ENCODE measurements at regions not wholly inside any gene's neighbourhood (a gene's known extent, or its start where the extent isn't known, plus 50 kb on each side); places are given as distances from the start of the nearest gene placed in this dataset.
"Not testable (repeated sequence)": the region's sequence is repeated elsewhere in the genome, so short reads cannot be mapped to it uniquely, and the experiment has no call there.

GRCh38 chr7:80298201-80298600 is 163.6 kb downstream of the GNAI1 start:
- DNase-seq (ENCODE audit: low read depth in 3 of 3, low spot score in 2 of 3) = no peak

GRCh38 chr7:80294346-80294745 is 159.7 kb downstream of the GNAI1 start:
- no peak for DNase-seq (ENCODE audit: low read depth in 3 of 3, low spot score in 2 of 3)

GRCh38 chr7:80292634-80293033 is 158.0 kb downstream of the GNAI1 start:
- not testable (repeated sequence) for DNase-seq (ENCODE audit: low read depth in 3 of 3, low spot score in 2 of 3)

DNA sequence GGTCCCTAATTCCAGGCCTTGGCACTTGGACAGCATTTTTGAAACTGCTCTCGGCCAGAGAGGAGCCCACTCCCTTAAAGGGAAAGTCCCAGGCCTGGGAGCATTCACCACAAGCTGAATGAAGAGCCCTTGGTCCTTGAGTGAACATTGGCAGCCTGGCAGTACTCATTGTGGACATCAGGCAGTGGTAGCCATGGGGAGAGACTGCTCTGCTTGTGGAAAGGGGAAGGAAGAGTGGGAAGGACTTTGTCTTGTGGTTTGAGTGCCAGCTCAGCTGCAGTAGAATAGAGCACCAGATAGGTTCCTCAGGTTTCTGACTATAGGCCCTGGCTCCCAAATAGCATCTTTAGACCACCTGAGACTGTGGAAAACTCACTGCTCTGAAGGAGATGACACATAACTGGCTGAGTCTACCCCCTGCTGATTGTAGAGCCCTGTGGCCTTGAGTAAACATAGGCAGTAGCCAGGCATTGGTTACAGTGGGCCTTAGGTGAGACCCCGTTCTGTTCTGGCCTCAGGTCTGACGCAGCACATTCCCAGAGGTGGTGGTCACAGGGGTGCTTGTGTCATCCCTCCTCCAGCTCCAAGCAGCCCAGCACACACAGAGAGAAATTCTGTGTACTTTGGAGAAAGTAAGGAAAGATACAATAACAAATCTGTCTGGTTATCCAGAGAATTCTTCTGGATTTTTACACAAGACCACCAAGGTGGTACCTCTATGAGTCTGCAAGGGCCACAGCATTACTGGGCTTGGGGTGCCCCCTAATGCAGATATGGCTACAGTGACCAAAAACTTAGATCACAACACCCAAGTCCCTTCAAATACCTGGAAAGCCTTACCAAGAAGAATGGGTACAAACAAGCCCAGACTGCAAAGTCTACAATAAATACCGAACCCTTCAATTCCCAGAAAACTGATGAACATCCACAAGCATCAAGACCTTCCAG is 153.8 kb downstream of the GNAI1 start:
- no peak for DNase-seq (ENCODE audit: low read depth in 3 of 3, low spot score in 2 of 3)

GRCh38 chr7:80287400-80288174 is 153.0 kb downstream of the GNAI1 start:
- DNase-seq (ENCODE audit: low read depth in 3 of 3, low spot score in 2 of 3) = no peak

DNA sequence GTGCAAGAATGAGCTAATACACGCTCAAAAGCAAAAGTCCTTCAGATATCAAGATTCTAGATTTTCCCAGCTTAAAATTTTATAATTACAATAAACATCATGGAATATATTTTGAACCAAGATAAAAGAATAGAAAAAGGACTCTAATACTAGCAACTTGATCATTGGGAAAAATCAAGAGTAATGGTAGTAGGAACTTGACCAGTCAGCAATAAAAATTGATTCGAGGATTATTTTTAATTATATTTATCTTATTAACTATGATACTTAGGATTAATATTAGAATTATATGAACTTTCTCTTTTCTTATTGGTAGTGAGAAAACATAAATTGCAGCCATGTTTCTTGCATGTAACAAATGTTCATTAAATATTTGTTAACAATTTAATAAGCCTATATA is 152.0 kb downstream of the GNAI1 start:
- DNase-seq (ENCODE audit: low read depth in 3 of 3, low spot score in 2 of 3) = no peak

DNA sequence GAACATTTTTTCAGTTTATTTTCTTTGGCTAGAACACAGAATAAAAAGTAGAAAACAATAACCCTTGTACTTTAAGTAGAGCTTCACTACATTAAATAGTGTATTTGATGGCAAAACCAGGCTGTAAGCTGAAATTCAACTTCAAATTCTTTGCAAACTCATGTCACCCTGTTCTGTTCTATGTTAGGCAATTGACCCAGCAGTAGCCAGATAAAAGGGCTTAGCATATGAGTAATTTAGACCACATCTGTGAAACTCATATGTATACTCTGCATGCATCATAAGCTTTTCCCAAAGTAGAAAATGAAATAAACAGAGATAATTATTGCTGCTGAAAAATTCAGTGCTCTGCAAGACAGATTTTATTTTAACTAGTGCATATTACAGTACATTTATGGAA is 150.2 kb downstream of the GNAI1 start:
- DNase-seq (ENCODE audit: low read depth in 3 of 3, low spot score in 2 of 3) = no peak

DNA sequence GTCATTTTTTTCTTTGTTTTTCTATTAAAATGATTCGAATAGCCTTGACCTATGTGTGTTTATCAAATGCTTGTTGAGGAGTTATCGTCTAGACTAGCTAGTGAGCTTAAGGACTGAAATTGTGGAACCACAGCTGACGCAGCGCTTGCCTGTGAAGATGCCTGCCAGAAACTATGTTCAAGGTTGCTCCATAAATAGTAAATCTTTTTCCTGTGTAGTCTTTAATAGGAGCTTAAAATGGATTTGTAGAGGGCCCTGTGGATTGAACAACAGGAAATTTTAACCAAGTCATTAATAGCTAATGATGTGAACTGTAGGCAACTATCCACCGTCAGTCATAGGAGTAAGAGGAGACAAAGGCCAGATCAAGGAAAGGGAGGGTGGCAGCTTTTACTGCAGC is 145.1 kb downstream of the GNAI1 start:
- DNase-seq (ENCODE audit: low read depth in 3 of 3, low spot score in 2 of 3) = no peak

DNA sequence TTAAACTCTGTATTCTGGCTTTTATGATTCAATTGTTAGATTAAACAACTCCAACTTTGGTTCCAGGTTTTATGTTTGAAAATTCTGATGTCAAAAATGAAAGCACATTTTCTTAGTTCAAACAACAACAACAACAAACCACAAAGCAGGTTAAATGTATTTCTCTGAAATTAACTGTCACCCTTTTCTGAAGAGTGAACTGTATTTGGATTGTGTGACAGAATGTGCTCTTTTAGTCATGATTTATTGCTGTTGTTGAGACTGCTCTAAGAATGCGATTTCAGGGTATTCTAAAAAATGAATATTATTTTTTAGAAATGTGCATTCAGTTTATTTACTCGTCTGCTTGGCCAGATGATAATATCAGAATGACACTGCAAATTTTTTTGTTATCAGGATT is 144.1 kb downstream of the GNAI1 start:
- DNase-seq (ENCODE audit: low read depth in 3 of 3, low spot score in 2 of 3) = no peak

DNA sequence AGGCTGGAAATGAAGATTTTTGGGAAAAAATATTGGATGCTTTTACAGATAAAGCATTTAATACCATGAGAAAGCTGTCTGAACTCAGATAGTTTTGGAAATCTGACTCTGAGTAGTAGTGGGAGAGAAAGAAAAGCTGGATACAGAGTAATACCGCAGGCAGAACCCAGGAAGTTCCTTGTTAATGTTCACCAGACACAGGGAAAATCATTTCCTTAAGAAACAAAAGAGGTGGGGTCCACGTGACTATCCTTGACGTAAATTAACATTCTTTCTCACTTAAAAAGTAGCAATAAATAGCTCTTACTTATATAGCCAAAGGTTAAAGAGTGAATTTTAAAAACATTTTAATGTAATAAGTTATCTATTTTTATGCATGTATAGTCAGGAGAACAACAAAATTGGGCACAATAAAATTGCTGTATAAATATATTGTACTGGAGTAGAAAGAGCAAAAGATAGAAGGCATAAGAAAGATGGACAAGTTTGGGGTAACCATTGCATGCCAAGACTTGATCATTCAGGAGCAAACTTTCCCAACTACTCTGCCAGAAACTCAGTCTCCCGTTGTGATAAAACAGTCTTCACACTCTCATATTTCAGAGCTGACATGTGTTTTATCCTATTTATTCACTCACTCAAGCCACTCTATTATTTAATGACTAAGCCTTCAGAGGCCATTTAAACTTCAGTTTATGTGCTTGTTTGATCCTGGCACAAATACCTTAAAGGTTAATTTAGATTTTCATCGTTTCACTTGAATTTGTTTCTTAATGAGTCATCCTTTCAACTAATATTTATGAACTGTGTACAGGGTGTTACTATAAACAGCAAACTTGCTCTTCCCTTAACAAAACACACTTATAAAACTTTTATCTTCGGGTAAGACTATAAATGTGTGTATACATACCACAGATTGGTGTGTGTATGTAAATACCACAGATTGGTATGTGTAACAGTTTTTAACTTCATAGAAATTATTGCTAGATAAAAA is 143.1 kb downstream of the GNAI1 start:
- peak in 1 of 3 donors; percentile 48 for DNase-seq (ENCODE audit: low read depth in 3 of 3, low spot score in 2 of 3)
